ENCODE measurements at regions not wholly inside any gene's neighbourhood (a gene's known extent, or its start where the extent isn't known, plus 50 kb on each side); places are given as distances from the start of the nearest gene placed in this dataset.

DNA sequence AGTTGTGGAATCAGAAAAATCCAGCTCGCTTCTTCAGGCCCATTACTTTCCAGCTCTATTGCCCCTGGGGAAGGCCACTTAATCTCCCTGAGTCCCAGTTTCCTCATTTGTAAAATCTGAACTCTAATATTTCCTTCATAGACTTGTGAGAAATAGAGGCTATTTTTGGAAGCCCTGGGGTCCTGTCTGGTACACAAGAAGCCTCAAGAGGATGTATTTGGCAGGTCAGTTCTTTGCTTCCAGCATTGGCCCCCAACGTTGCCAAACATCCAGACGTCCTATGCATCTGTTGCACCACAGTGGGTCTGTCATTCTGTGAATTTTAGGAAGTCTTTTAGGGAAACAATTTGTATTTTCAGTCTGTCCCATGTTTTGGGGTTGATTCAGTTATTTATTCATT is 525.9 kb downstream of the EBF1 start:
- Histone ChIP-seq H3K9ac (ENCODE audit: low read length) (no peak overlapping the region), H3K9me2 (replicated peaks; ENCODE audit: insufficient read depth, low read length) (no peaks in the 10 kb centered on the region), H3K27ac (ENCODE audit: low read length) (no peak overlapping the region), H3K4me1 (ENCODE audit: low read length) (no peaks in the 10 kb centered on the region), H4K20me1 (ENCODE audit: insufficient read depth, low read length) (no peaks in the 10 kb centered on the region), H2AFZ (ENCODE audit: low read length) (no peak overlapping the region), H3K36me3 (replicated peaks; ENCODE audit: insufficient read depth, low read length) (no peaks in the 10 kb centered on the region), H3K4me2 (ENCODE audit: low read depth, low read length) (no peak overlapping the region), H3K4me3 (ENCODE audit: low read length) (no peak overlapping the region), H3K27me3 (replicated peaks; ENCODE audit: insufficient read depth, low read length) (no peaks in the 10 kb centered on the region), H3K79me2 (ENCODE audit: low read length) (no peaks in the 10 kb centered on the region), H3F3A (ENCODE audit: insufficient read depth, low read length) (no peaks in the 10 kb centered on the region), H3K9me3 (replicated peaks; ENCODE audit: insufficient read depth, low read length) (no peaks in the 10 kb centered on the region)
- TF ChIP-seq, protein P1, sequence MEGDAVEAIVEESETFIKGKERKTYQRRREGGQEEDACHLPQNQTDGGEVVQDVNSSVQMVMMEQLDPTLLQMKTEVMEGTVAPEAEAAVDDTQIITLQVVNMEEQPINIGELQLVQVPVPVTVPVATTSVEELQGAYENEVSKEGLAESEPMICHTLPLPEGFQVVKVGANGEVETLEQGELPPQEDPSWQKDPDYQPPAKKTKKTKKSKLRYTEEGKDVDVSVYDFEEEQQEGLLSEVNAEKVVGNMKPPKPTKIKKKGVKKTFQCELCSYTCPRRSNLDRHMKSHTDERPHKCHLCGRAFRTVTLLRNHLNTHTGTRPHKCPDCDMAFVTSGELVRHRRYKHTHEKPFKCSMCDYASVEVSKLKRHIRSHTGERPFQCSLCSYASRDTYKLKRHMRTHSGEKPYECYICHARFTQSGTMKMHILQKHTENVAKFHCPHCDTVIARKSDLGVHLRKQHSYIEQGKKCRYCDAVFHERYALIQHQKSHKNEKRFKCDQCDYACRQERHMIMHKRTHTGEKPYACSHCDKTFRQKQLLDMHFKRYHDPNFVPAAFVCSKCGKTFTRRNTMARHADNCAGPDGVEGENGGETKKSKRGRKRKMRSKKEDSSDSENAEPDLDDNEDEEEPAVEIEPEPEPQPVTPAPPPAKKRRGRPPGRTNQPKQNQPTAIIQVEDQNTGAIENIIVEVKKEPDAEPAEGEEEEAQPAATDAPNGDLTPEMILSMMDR (IDR thresholded peaks at IDR 0.05; ENCODE audit: low read length) = no peak
- TF ChIP-seq EZH2 (optimal IDR thresholded peaks at IDR 0.05; ENCODE audit: low read depth, low read length) = no peak
- no peak for TF ChIP-seq EZH2phosphoT487 (IDR thresholded peaks at IDR 0.05; ENCODE audit: low read length)
- no peak for DNase-seq

DNA sequence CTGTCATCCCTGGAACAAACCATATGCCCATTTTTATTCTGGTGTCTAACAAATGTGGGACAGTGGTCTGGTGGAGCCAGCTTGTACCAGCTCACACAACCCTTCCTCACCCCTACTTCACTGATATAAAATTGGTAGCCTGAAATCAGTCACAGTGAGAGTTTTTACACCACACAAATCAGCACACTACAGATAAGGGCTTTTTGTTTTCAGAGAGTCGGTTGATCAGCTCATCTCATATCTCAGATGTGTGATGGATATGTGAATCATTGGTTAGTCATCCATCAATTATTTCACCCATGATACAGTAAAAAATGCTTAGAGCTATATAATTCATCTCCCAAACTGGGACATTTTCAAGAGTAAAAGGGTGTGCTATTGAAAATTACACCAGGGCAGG is 529.2 kb downstream of the EBF1 start:
- Histone ChIP-seq H4K20me1 (ENCODE audit: insufficient read depth, low read length) (no peaks in the 10 kb centered on the region), H3K4me2 (ENCODE audit: low read depth, low read length) (no peak overlapping the region), H2AFZ (ENCODE audit: low read length) (no peak overlapping the region), H3F3A (ENCODE audit: insufficient read depth, low read length) (no peaks in the 10 kb centered on the region), H3K36me3 (replicated peaks; ENCODE audit: insufficient read depth, low read length) (no peaks in the 10 kb centered on the region), H3K79me2 (ENCODE audit: low read length) (no peaks in the 10 kb centered on the region), H3K9ac (ENCODE audit: low read length) (no peak overlapping the region), H3K9me2 (replicated peaks; ENCODE audit: insufficient read depth, low read length) (no peaks in the 10 kb centered on the region), H3K4me3 (ENCODE audit: low read length) (no peak overlapping the region), H3K27ac (ENCODE audit: low read length) (no peak overlapping the region), H3K4me1 (ENCODE audit: low read length) (no peaks in the 10 kb centered on the region), H3K9me3 (replicated peaks; ENCODE audit: insufficient read depth, low read length) (no peaks in the 10 kb centered on the region), H3K27me3 (replicated peaks; ENCODE audit: insufficient read depth, low read length) (no peaks in the 10 kb centered on the region)
- TF ChIP-seq EZH2 (optimal IDR thresholded peaks at IDR 0.05; ENCODE audit: low read depth, low read length) = no peak
- TF ChIP-seq, protein P1 (IDR thresholded peaks at IDR 0.05; ENCODE audit: low read length) = no peak
- TF ChIP-seq EZH2phosphoT487 (IDR thresholded peaks at IDR 0.05; ENCODE audit: low read length) = no peak
- DNase-seq = no peak

DNA sequence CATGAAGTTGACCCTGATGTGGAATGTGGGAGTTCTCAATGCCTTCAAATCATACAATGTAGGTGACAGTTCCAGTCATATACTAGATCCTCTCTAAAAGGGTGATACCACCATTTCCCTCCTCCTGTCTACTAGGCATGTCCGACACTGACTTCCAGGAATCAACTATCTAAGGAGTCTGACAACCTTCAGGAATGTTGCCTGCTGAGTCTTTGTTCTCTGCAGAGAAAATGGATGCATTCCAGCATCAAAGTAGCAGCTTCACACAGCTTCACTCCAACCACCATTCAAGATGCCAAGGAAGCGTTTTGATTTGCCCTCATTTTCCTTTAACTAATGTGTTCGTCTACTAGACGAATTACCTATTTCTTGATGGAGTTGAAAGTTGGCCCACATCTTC is 530.2 kb downstream of the EBF1 start:
- no peak overlapping the region for H2AFZ ChIP-seq (ENCODE audit: low read length)
- H3K4me2 ChIP-seq (ENCODE audit: low read depth, low read length) = no peak overlapping the region
- no peaks in the 10 kb centered on the region for H3K79me2 ChIP-seq (ENCODE audit: low read length)
- no peaks in the 10 kb centered on the region for H3K27me3 ChIP-seq (replicated peaks; ENCODE audit: insufficient read depth, low read length)
- H3K9me3 ChIP-seq (replicated peaks; ENCODE audit: insufficient read depth, low read length) = no peaks in the 10 kb centered on the region
- H3K9ac ChIP-seq (ENCODE audit: low read length) = no peak overlapping the region
- no peaks in the 10 kb centered on the region for H4K20me1 ChIP-seq (ENCODE audit: insufficient read depth, low read length)
- no peak overlapping the region for H3K27ac ChIP-seq (ENCODE audit: low read length)
- H3K9me2 ChIP-seq (replicated peaks; ENCODE audit: insufficient read depth, low read length) = no peaks in the 10 kb centered on the region
- no peaks in the 10 kb centered on the region for H3F3A ChIP-seq (ENCODE audit: insufficient read depth, low read length)
- H3K4me3 ChIP-seq (ENCODE audit: low read length) = no peak overlapping the region
- peaks cover 8% of the 10 kb centered on the region for H3K4me1 ChIP-seq (ENCODE audit: low read length)
- DNase-seq = no peak
- no peaks in the 10 kb centered on the region for H3K36me3 ChIP-seq (replicated peaks; ENCODE audit: insufficient read depth, low read length)
- TF ChIP-seq EZH2phosphoT487 (IDR thresholded peaks at IDR 0.05; ENCODE audit: low read length) (no peak), EZH2 (optimal IDR thresholded peaks at IDR 0.05; ENCODE audit: low read depth, low read length) (no peak)
- TF ChIP-seq, protein P1 (IDR thresholded peaks at IDR 0.05; ENCODE audit: low read length) = no peak

Measured in MM.1S (cell line).